Activated T-helper 9 cell treated with anti-CD3 and anti-CD28 coated beads, Interleukin-2, amount 50 U/mL, for 16 hours (primary cell): ENCODE measurements at regions not wholly inside any gene's neighbourhood (a gene's known extent, or its start where the extent isn't known, plus 50 kb on each side); places are given as distances from the start of the nearest gene placed in this dataset.
"Not testable (repeated sequence)": the region's sequence is repeated elsewhere in the genome, so short reads cannot be mapped to it uniquely, and the experiment has no call there.

ENCODE experiments used
- DNase-seq: peaks from one replicate; pipeline ENCODE4 v3.0.0-alpha.2; 2020; ENCODE audit warnings: low read depth

GRCh38 chr4:177185579-177185978 is 124.1 kb upstream of the NEIL3 start:
- DNase-seq: no peak

- DNase-seq: no peak
These were observed 122.3 kb upstream of the NEIL3 start for GRCh38 chr4:177187371-177187770.

- no peak for DNase-seq
These were observed 118.6 kb upstream of the NEIL3 start for GRCh38 chr4:177190995-177191580.

DNA sequence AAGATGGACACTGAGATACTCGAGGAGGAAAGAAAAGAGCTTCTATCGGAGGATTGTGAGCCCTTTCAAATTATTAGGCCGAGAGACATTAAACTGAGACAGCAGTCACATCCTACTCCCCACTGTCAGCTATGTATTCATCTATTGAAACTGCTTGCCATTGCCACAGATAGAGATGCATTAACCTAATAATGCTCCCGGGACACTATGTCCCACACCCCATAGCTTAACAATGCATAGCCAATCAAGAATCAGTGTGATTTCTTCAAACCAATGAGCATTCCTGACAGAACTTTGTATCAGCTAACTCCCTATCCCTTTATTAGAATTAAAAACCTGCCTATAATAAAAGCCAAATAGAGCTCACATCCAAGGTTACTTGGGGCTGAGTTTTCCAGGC is 118.1 kb upstream of the NEIL3 start:
- no peak for DNase-seq

DNA sequence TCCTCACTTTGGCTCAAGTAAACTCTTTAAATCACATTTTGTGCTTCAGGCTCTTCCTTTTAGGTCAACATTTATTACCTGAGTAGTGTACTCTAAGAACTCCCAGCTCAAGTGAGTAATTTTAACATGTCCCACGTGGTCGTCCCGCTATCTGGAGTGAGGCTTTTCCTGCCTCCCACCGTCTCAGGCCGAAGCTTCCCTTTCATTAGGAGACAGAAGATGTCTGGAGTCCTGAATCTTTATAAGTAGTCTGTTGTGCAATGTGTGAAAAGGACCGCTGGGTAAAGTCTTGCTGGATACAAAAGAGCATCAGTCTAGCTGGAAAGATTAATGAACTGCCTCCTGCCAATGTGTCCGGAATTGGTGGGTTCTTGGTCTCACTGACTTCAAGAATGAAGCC is 117.7 kb upstream of the NEIL3 start:
- DNase-seq: no peak

DNA sequence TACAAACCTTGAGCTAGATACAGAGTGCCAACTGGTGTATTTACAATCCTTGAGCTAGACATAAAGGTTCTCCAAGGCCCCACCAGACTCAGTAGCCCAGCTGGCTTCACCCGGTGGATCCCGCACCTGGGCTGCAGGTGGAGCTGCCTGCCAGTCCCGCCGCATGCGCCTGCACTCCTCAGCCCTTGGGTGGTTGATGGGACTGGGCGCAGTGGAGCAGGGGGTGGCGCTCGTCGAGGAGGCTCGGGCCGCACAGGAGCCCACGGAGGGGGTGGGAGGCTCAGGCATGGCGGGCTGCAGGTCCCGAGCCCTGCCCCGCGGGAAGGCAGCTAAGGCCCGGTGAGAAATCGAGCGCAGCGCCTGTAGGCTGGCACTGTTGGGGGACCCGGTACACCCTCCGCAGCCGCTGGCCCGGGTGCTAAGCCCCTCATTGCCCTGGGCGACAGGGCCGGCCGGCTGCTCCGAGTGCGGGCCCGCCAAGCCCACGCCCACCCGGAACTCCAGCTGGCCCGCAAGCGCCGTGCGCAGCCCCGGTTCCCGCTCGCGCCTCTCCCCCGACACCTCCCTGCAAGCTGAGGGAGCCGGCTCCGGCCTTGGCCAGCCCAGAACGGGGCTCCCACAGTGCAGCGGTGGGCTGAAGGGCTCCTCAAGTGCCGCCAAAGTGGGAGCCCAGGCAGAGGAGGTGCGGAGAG is 116.5 kb upstream of the NEIL3 start:
- DNase-seq: not testable (repeated sequence)

GRCh38 chr4:177194906-177195305 is 114.8 kb upstream of the NEIL3 start:
- DNase-seq: no peak

- no peak for DNase-seq
These were observed 113.1 kb upstream of the NEIL3 start for GRCh38 chr4:177196615-177197014.

DNA sequence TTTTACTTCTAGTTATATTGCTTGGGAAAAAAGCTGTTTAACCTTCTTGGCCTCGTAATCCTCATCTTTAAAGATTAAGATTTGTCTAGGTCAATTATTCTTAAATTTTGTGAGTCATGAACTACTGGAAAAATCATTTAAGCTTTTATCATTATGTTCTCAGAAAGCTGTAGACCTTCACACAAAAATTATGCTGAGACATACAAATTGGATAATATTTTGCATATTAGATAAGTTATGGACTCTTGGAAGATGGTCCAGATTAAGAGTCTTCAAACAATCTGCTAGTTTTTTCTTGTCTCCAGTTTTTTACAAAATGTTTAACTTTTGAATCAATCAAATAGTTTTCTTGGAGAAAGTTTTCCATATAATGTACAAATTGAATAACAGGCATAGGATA is 108.1 kb upstream of the NEIL3 start:
- no peak for DNase-seq

GRCh38 chr4:177204126-177204525 is 105.5 kb upstream of the NEIL3 start:
- DNase-seq: no peak

- DNase-seq: no peak
These were observed 94.7 kb upstream of the NEIL3 start for GRCh38 chr4:177214935-177215334.

DNA sequence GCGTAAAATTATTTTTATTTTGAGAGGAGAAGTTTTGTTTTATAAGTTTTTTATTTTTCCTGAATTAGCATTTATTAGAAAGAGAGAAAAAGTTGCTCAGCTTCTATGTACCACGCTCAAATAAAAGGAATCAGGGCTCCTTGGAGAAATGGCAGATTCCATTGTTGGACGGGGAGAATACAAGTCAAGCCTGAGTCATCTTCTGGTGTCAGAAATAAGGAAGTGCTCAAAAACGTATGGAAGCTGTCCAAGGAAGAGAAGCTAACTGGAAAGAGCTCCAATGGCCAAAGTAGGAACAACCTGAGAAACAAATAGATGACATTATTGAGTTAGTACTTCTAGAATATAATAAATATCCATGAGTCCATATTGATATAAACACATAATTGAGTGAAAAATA is 89.3 kb upstream of the NEIL3 start:
- DNase-seq: no peak

- no peak for DNase-seq
These were observed 86.9 kb upstream of the NEIL3 start for GRCh38 chr4:177222781-177223180.

DNA sequence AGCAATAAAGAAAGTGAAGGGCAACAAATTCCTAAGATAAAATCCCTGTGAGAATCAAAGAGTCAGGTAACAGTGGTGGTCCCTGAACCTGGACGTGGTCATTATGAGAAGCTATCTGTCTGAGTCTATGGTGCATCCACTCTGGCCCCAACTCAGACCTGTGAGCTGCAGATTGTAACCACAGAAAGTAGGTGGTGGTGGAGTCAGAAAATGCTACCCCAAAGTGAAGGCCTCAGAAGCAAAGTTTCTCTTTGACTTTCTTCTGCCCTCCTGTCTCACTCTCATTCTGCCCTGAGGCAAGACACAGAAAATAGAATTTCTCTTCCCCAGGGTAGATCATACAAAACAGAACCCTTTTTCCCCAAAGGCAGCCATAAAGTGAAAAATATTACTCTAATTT is 84.1 kb upstream of the NEIL3 start:
- DNase-seq: no peak

- no peak for DNase-seq
These were observed 82.0 kb upstream of the NEIL3 start for GRCh38 chr4:177227636-177228035.

DNA sequence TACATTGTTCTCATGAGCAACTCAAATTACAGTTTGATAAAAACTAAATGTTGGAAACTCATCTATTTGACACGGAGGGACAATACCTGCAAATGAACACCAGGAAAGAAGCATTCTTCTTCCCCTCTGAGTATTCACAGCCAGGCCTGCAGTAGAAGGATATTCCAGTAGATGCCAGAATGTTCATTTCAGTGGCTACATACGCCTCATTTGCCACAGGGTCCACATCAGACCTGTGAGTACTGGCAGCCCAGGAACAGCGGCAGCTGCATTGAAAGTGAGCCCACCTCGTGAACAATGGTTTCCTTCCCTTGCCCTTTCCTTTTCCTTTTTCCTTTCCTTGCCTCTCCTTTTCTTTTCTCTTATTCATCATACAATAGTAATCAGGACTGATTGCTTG is 81.1 kb upstream of the NEIL3 start:
- no peak for DNase-seq

DNA sequence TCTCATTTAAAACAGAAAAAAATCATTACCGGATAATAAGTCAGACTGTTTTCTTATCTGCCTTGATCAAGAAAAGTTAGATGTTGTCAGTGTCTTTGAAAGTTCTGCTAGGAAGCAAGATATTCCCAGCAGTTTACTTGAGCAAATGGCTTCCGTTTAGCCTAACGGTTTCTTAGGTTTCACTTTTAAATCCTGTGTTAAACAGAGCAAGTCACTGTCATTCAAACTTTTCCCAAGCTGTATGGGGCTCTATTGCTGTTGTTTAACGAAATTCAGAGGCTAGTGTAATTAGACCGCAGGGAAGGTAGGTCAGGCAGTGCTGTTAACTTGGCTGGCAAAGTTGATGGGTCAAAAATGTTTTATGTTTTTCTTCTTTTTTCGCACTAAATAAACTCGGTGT is 80.3 kb upstream of the NEIL3 start:
- DNase-seq: no peak

DNA sequence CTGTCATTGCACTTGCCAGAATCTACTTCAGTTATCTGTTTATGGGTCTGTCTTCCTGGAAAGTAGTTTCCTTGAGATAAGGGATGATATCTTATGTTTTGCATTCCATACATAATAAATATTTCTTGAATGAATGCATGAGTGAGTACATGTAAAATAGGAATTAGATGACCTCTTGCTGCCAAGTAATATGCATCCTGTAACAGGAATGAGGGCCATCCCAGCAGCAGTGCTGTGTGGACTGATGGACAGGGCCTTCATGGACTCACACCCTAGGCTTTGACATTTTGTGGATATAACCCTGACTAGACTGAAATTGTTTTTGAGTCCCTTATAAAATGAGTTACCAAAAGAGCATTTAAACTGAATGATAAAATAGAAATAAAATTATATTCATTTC is 77.2 kb upstream of the NEIL3 start:
- DNase-seq: no peak

- DNase-seq: no peak
These were observed 74.6 kb upstream of the NEIL3 start for GRCh38 chr4:177235026-177235425.

GRCh38 chr4:177236886-177237285 is 72.8 kb upstream of the NEIL3 start:
- no peak for DNase-seq

GRCh38 chr4:177237291-177237690 is 72.4 kb upstream of the NEIL3 start:
- DNase-seq: no peak

- DNase-seq: no peak
These were observed 70.2 kb upstream of the NEIL3 start for GRCh38 chr4:177239477-177239876.

GRCh38 chr4:177239878-177240277 is 69.8 kb upstream of the NEIL3 start:
- no peak for DNase-seq

GRCh38 chr4:177242651-177243286 is 66.9 kb upstream of the NEIL3 start:
- no peak for DNase-seq
